ENCODE measurements at regions not wholly inside any gene's neighbourhood (a gene's known extent, or its start where the extent isn't known, plus 50 kb on each side); places are given as distances from the start of the nearest gene placed in this dataset.

GRCh38 chr5:63233361-63233760, 654.7 kb downstream of the LRRC70 start:
- H3K9me2 ChIP-seq (ENCODE audit: low read depth, low read length), result no peaks in the 10 kb centered on the region
- no peak overlapping the region for H3K27ac ChIP-seq (ENCODE audit: low read depth, low read length, poor library complexity, severe bottlenecking)
- no peaks in the 10 kb centered on the region for H3K4me1 ChIP-seq (ENCODE audit: insufficient read depth, low read length, severe bottlenecking)
- no peak for TF ChIP-seq EZH2 (IDR thresholded peaks at IDR 0.05; ENCODE audit: borderline replicate concordance, low read length)
- TF ChIP-seq CTCF (IDR thresholded peaks at IDR 0.05; ENCODE audit: low read length), result no peak
- H3K27me3 ChIP-seq (ENCODE audit: insufficient read depth, low read length), result no peaks in the 10 kb centered on the region
- H3F3A ChIP-seq (ENCODE audit: insufficient read depth, low read length), result no peaks in the 10 kb centered on the region
- H4K20me1 ChIP-seq (ENCODE audit: insufficient read depth, low read length), result no peaks in the 10 kb centered on the region
- no peak overlapping the region for H3K9ac ChIP-seq (ENCODE audit: low read length)
- no peaks in the 10 kb centered on the region for H3K36me3 ChIP-seq (ENCODE audit: insufficient read depth, low read length)
- no peak overlapping the region for H2AFZ ChIP-seq (ENCODE audit: low read length)
- no peak overlapping the region for H3K4me3 ChIP-seq (ENCODE audit: low read depth, low read length, poor library complexity, severe bottlenecking)
- no peak overlapping the region for H3K4me2 ChIP-seq (ENCODE audit: low read length)
- H3K79me2 ChIP-seq (ENCODE audit: insufficient read depth, low read length), result no peaks in the 10 kb centered on the region
- H3K9me3 ChIP-seq (ENCODE audit: low read length), result no peaks in the 10 kb centered on the region

- Histone ChIP-seq H3K4me2 (ENCODE audit: low read length) (no peak overlapping the region), H3K79me2 (ENCODE audit: insufficient read depth, low read length) (no peaks in the 10 kb centered on the region), H3K9me2 (ENCODE audit: low read depth, low read length) (no peaks in the 10 kb centered on the region), H3K9ac (ENCODE audit: low read length) (no peak overlapping the region), H2AFZ (ENCODE audit: low read length) (no peak overlapping the region), H3K27ac (ENCODE audit: low read depth, low read length, poor library complexity, severe bottlenecking) (no peak overlapping the region), H4K20me1 (ENCODE audit: insufficient read depth, low read length) (no peaks in the 10 kb centered on the region), H3K27me3 (ENCODE audit: insufficient read depth, low read length) (no peaks in the 10 kb centered on the region), H3K4me1 (ENCODE audit: insufficient read depth, low read length, severe bottlenecking) (no peaks in the 10 kb centered on the region), H3F3A (ENCODE audit: insufficient read depth, low read length) (no peaks in the 10 kb centered on the region), H3K36me3 (ENCODE audit: insufficient read depth, low read length) (no peaks in the 10 kb centered on the region), H3K9me3 (ENCODE audit: low read length) (no peaks in the 10 kb centered on the region), H3K4me3 (ENCODE audit: low read depth, low read length, poor library complexity, severe bottlenecking) (no peak overlapping the region)
- TF ChIP-seq CTCF (IDR thresholded peaks at IDR 0.05; ENCODE audit: low read length) (no peak), EZH2 (IDR thresholded peaks at IDR 0.05; ENCODE audit: borderline replicate concordance, low read length) (no peak)
Measured at GRCh38 chr5:63230754-63231153, 652.1 kb downstream of the LRRC70 start.

DNA sequence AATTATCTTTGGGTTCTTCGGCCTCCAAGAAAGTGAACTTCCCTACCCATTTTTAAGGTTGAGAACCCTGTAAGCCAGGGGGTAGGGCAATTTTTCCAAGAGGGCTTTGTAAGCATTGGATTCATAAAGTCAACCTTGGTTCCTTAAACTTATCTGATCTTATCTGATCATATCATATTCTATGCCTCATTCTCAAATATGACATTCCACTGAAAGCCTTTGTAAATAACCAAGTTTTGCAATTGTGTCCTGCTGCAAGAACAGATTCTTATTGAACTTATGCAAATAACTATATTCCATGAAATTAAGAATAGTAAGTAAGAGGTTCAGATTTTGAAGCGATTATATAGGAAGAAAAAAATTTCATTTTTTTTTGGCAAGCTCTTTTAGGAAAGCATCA, 649.5 kb downstream of the LRRC70 start:
- H3K36me3 ChIP-seq (ENCODE audit: insufficient read depth, low read length), result no peaks in the 10 kb centered on the region
- no peaks in the 10 kb centered on the region for H3K9me2 ChIP-seq (ENCODE audit: low read depth, low read length)
- no peaks in the 10 kb centered on the region for H3K4me1 ChIP-seq (ENCODE audit: insufficient read depth, low read length, severe bottlenecking)
- no peaks in the 10 kb centered on the region for H3K9me3 ChIP-seq (ENCODE audit: low read length)
- H2AFZ ChIP-seq (ENCODE audit: low read length), result no peak overlapping the region
- no peaks in the 10 kb centered on the region for H3K79me2 ChIP-seq (ENCODE audit: insufficient read depth, low read length)
- H3K27ac ChIP-seq (ENCODE audit: low read depth, low read length, poor library complexity, severe bottlenecking), result no peak overlapping the region
- H3F3A ChIP-seq (ENCODE audit: insufficient read depth, low read length), result no peaks in the 10 kb centered on the region
- no peak overlapping the region for H3K4me2 ChIP-seq (ENCODE audit: low read length)
- H3K27me3 ChIP-seq (ENCODE audit: insufficient read depth, low read length), result no peaks in the 10 kb centered on the region
- H4K20me1 ChIP-seq (ENCODE audit: insufficient read depth, low read length), result no peaks in the 10 kb centered on the region
- no peak overlapping the region for H3K4me3 ChIP-seq (ENCODE audit: low read depth, low read length, poor library complexity, severe bottlenecking)
- H3K9ac ChIP-seq (ENCODE audit: low read length), result no peak overlapping the region
- TF ChIP-seq CTCF (IDR thresholded peaks at IDR 0.05; ENCODE audit: low read length) (no peak), EZH2 (IDR thresholded peaks at IDR 0.05; ENCODE audit: borderline replicate concordance, low read length) (no peak)

All from OCI-LY1 (cell line).